ENCODE measurements at regions not wholly inside any gene's neighbourhood (a gene's known extent, or its start where the extent isn't known, plus 50 kb on each side); places are given as distances from the start of the nearest gene placed in this dataset.
"Not testable (repeated sequence)": the region's sequence is repeated elsewhere in the genome, so short reads cannot be mapped to it uniquely, and the experiment has no call there.

DNA sequence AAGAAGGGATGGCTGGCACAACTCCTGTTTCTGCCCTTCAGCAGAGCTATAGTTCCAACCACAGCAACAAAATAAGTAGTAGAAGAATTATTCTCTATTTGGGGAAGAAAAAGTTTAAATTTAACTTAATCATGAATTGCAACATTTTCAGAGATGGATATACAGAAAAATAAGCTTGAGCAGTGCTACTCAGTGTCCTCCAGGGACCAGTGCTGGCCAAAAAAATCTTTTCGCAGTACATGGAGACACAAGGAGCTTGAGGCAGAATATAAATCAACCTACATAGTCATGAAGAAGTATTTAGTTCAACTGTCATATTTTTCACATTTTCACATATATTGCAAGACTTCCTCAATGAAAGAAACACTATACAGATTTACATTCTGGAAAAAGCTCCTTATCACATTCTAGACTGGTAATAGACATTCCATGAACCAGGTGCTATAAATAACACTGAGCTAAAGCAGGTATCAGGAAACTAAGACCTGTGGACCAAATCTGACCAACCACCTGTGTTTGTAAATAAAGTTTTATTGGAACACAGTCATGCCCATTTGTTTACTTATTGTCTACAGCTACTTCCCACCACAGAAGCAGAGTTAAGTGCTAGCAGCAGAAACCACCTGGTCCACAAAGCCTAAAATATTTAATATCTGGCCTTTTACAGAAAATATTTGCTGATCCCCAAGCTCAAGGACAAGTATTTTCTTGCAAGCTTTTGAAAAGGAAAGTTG is 101.9 kb downstream of the RGS21 start:
- no peak for DNase-seq (ENCODE audit: low read depth)

DNA sequence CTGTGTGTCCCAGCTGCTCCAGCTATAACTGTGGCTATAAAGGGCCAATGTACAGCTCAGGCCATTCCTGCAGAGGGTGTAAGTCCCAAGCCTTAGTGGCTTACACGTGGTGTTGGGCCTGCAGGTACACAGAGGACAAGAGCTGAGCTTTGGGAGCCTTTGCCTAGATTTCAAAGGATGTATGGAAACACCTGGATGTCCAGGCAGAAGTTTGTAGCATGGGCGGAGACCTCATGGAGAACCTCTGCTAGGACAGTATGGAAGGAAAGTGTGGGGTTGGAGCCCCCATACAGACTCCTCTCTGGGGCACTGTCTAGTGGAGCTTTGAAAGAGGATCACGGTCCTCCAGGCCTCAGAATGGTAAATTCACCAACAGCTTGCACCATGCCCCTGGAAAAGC is 113.9 kb downstream of the RGS21 start:
- no peak for DNase-seq (ENCODE audit: low read depth)

DNA sequence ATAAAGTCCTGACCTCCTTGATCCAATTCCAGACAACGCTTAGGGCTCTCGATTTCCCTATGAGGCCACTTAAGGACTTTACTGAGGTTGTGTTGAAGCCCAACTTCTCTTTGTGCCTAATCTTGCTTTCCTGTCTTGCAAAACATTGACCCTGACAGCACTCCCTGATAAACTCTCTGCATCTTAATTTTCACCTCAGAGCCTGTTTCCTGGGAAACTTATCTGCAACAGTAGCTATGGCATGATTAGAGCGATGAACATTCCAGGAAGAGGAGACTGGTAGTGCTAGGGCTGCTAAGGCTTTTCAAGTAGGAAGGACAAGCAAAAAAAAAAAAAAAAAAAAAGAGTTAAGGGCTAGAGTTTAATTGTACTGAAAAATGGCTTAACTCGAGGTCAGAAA is 118.9 kb downstream of the RGS21 start:
- DNase-seq (ENCODE audit: low read depth): no peak

DNA sequence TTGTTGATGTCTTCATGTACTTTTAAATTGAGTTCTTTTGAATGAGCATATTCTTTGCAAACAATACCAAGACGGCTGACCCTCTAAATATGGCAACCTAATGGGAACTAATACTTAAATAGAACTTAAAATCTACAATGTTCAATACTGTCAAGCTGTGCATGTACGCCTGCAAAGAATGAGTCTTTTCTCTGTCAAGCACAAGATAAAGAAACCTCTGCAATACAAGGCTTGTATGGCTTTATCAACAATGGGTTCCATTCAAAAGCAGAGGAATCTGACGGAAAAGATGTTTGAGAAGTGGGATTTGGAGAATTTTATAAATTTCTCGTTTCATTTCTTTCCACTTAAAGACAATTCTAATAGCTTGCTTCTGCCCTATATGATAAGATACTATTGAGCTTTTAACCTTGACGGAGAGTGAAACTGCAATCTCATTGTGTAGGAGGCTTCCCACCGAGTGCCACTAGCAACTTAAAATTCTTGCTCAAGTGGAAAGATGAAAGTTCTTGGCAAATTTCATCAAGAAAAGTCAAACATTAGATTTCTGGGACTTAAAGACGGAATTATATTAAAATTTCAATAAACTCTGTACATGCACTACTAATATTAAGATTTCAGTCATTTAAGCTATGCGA is 119.8 kb downstream of the RGS21 start:
- DNase-seq (ENCODE audit: low read depth): no peak

DNA sequence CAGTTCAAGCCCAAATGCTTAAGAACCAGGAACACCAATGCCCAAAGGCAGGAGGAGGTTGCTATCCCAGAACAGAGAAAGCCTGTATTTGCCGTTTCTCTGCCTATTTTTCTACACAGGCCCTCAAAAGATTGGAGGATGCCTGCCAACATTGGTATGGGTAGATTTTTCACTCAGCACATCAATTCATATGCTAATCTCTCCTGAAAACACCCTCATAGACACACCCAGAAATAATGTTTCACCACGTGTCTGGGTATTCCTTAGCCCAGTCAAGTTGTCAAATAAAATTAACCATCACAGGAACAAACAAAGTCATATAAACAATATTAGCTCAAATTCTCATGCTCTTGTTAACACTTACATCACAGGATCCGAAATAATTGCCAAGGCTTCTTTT is 121.9 kb downstream of the RGS21 start:
- no peak for DNase-seq (ENCODE audit: low read depth)

DNA sequence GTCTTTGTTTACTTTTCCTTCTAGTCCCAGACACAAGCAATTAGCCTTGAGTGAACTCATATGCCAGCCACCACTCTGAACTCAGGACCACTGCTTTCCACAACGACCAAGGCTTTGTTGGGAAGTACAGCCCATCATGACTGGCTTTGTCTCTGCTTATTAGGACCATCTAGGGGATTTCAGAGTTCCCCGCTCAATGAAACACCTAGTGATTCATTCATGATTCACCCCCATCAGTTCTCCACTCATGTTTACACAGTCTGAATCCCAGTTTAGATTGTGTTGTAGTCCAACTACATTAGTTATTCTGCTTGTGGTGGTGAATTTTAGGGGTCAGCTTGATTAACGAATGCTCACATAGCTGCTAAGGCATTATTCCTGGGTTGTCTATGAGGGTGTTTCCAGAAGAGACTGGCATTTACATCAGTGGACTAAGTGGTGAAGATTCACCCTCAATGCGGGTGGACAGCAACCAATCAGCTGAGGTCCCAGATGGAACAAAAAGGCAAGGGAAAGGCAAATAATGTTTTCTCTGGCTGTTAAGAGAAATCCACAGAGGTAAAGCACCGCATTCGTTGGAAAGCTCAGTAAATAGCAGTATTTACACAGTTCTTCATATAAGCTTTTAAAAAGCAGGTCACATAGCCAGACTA is 122.7 kb downstream of the RGS21 start:
- no peak for DNase-seq (ENCODE audit: low read depth)

DNA sequence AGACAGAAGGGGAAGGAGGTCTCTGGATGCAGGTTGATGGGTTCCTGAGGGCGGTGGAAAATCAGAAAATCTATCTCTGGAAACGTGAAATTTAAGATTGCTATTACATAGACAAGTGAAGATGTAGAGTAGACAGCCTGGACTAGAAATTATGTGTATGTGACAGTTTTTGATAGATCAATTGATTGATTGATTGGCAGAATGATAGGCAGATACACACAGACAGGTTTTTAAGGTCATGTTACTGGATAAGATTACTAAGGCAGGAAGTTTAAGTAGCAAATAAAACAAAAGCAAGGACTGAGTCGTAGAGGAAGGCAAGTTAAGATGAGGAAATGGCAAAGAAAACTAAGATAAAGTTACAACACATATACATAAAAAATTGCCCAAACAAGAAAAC is 124.7 kb downstream of the RGS21 start:
- no peak for DNase-seq (ENCODE audit: low read depth)

DNA sequence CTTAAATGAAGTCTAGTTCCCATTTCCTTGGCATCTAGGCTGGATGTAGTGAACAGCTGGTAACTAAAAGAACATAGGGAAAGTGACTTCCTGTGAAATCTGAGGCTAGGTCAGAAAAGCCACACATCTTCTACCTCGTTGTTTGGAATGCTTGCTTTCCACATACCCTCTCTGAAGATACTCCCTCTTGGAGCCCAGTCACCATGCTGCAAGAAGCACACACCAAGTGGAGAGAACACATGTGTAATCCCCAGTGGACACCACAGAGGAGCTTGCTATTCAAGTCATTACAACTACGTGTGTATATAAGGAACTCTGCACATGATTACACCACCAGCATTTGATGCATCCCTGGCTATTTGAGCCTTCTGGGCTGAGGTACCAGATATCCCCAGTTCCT is 125.9 kb downstream of the RGS21 start:
- no peak for DNase-seq (ENCODE audit: low read depth)

DNA sequence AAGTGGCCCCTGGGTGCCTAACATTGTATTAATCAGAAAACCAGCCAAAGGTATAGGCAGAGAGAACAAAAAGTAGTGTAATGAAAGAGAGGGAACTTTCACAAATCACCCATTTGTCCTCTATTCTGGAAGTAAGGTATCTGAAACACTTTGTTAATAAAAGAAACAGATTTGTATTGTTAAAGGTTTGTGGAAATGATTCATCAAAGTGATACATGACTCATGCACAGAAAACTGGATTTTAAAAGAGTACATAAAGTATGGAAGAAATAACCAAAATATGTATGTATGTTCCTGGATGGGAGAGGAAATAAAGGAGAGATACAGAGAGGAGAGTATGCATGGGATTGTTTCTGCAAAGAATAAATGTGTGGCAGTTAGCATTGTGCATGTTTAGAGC is 126.8 kb downstream of the RGS21 start:
- no peak for DNase-seq (ENCODE audit: low read depth)

DNA sequence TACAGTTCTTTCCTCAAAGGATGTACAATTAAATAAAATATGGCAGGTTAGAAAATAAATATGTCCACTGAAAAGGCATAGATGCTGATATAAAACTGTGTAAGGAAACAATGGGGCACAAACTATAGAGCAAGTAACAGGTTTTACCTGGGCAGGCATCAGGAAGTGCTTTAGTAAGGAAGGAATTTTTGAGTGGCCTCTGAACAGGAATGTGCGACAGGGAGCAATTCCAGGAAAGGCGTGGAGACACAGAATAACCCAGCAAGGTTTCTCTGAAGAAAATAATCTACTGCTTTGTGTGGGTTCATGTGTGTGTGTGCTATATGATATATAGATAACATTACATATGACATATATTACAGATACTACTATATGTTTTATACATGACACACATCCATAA is 128.4 kb downstream of the RGS21 start:
- DNase-seq (ENCODE audit: low read depth): no peak

DNA sequence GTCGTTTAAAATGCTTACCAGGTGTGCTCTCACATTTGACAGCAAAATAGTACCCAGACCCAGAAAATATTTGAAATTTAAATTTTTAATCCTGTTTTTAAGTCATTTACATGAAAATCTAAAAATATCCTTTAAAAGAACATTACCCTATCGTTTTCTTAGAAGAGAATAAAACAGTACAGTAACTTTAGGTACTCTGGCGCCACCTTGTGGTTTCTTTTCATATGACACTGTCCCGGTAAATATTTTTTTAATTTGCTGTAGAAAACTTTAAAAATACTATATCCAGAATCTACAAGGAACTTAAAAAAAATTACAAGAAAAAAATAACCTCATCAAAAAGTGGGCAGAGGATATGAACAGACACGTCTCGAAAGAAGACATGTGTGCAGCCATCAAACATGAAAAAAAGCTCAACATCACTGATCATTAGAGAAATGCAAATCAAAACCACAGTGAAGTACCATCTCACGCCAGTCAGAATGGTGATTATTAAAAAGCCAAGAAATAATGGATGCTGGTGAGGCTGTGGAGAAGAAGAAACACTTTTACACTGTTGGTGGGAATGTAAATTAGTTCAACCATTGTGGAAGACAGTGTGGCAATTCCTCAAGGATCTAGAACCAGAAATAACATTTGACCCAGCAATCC is 129.2 kb downstream of the RGS21 start:
- DNase-seq (ENCODE audit: low read depth): peak; percentile 36

DNA sequence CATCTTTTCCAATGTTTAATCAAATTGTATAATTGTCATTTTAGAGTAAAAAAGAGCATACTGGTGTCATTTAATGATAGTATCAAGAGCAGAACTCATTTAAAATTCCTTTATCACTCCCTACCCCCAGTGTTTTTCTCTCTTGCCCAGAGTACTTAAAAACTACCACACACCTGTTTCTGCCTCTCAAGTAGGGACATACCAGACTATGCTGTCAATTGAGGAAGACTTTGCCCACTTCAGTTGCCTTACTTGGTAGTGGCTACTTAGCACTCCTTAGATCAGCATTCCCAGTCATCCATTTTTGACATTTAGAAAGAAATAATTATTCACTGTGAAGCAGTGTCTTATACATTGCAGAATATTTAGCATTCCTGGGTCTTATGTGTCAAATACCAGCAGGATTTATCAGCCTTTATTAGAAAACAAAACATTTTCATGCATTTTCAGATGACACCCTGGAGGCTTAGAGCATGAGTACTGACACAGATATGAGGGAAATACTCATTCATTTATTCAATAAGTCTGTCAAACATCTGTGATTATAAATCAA is 127.5 kb upstream of the RGS1 start:
- DNase-seq (ENCODE audit: low read depth): no peak

DNA sequence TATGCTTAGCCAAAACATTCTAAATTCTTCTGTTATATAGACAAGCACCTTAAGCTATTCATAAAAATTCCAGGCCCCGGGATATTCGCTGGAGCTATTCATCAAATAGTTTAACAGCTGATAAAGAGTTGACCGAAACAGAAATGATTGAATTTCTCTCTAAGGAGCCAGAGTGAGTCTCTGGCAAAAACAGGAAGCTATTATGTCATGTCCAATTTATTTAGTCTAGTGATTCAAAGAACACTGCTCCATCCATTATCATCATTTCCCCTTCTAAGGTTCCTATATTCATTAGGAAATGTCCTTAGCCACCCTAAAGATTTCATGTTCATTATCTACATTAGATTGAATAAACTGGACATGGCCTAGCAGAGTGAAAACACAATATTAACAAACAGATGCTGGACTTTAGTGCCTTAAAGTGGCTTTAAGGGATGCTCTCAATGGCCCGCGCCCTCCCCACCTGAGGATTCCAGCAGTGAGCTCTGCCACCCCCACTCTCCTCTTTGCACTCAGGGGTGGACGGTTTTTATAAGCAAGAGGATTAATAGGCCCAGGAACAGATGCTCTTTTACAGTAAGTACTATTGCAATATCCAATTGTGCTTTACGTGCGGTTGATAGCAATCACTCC is 122.1 kb upstream of the RGS1 start:
- no peak for DNase-seq (ENCODE audit: low read depth)

DNA sequence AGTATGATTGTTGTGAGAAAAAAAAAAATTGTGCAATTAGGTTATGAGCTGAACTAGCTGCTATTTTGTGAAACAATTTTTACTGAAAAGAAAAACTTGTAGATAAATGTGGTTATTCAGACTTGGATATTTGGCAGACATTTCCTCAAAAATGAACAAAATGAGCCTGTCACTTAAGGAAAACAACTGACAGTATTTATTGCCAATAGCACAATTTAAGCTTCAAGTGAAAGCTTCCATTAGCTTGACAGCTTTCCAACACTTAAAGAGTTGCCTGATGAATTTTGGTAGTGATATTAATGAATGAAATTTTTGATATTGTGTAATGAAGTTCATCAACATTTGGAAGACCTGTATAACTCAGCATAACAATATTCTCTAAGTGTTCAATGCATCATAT is 116.1 kb upstream of the RGS1 start:
- DNase-seq (ENCODE audit: low read depth): no peak

DNA sequence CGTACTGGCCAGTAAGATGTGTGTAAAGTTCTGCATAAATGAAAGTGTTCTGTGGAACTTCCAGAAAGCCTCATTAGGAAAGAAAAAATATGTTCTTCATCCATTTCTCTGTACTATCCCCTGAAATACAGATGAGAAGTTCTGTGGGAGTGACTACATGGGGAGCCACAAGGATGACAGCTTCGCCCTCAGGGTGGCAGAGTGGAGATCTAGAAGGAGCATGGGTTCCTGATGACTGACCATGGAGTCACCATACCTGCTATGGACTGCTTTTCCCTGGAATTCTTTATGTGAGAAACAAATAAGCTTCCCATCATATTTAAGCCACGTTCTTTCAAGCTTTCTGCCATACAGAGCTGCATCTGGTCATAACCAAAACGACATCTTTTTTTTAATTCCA is 113.9 kb upstream of the RGS1 start:
- DNase-seq (ENCODE audit: low read depth): no peak

DNA sequence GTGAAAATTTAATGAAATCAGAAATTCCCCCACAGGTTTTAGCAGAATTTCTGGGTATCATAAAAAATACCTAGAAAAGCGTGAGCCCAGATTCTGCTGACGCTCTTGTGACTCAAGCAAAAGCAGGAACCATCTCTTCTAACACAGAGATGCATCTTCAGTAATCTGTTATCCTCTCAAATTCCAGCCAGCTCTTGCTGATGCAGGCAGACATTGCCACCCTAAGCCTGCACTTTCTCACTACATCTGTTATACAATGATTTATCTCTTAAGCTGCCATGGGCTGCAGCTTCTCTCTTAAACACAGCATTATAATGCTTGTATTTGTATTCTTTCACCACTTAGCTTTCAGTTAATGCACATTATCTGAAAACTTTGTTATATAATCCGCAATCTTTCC is 113.0 kb upstream of the RGS1 start:
- DNase-seq (ENCODE audit: low read depth): no peak

DNA sequence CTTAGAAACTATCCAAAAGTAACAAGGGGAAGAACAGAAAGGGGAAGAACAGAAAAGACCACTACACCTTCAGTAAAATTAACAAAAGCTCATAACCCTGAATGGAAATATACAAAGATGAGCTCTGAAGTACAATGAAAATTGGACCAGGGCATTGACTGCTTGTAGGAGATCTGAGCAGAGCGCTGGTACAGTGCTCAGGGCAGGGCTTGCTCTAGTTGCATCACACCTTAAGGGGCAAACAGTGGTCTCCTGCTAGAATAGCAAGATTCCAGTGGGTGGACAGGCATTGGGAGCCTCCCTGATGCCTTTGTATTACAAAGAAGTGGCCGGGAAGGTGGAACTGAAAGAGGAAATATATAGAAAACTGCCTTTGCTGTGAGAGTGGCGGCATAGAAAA is 111.9 kb upstream of the RGS1 start:
- DNase-seq (ENCODE audit: low read depth): no peak

DNA sequence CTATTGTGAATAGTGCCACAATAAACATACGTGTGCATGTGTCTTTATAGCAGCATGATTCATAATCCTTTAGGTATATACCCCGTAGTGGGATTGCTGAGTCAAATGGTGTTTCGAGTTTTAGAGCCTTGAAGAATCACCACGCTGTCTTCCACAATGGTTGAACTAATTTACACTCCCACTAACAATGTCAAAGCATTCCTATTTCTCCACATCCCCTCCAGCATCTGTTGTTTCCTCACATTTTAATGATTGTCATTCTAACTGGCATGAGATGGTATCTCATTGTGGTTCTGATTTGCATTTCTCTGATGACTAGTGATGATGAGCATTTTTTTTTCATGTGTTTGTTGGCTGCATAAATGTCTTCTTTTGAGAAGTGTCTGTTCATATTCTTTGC is 110.4 kb upstream of the RGS1 start:
- DNase-seq (ENCODE audit: low read depth): not testable (repeated sequence)

DNA sequence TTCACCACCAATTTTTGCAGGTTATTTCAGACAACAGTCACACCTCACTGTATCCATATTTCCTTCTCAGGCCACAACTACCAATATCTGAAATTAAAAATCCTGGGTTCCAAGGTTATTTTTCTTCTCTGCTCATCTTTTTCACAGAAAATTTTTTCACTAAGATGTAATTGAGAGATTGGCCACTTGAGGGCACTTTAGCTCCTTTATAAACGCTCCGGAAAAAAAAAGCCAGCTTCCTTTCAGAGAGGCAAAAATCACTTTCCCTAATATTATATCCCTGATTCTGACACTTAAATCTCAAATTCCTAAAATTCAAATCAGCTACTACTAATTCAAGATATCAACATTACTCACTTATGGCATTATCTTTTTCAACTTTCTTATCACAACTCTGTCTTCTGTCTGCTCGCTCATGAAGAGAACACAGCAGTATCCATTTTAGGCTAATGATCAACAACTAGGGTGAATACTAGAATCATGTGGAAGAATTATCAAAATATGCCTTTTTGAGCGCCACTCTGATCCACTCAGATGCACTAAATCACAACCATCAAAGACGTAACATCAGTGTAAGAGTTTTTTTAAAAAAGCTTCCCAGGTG is 101.4 kb upstream of the RGS1 start:
- no peak for DNase-seq (ENCODE audit: low read depth)

DNA sequence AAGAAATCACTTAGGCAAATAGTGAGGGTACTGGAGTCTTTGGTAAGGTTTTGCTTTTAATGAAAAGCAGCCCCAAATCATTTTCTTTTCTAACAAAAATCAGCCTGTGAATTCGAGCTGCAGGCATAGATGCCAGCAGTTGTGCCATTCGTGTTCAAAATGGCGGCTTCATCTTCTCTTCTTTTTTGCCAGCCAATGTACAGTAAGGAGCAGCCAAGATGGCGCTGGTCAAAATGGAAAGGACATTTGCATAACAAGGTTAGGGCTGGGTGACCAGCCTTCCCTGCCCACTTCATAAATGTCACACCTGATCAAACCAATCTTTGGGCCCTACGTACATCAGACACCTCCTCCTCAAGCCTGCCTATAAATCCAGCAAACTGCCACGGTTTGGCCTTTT is 100.2 kb upstream of the RGS1 start:
- no peak for DNase-seq (ENCODE audit: low read depth)

DNA sequence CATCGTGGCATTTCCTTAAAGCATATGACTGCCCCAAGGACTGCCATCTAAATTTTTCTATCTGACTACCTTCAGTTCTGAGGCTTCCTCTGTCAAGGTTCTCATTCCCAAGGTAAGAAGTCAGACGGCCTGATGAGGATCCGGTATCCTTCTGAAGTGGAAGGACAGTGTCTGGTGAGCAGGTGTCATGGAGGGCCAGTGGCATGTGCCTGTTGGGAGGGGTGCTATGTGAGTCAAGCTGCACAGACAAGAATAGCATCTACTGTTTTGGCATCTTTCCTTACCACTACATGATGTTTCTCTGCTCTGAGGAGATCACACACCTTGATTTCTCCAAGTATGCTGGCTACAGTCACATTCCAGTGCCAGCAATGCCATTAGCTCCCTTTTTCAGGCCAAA is 99.6 kb upstream of the RGS1 start:
- no peak for DNase-seq (ENCODE audit: low read depth)

DNA sequence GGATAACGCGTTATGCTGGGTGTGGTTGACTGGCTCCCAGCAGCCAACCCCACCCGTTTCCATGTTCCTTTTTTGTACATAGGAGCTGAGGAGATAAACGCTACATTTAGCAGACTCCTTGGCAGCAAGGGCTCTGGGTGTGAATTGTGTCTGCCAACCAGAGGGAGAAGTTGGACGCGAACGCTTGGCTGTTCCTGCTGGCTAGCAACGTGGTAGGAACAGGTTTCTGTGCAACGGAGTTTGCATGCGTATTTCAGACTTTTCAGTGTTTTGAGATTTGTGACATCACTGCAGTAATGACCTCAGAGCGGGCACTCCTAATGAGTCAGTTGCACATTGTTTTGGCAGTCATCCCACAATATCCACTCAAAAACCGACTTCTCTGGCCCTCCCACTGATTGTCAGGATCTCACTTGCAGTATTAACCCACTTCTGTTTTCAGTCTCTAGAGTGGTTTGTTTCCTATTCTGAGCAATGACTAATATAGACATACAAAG is 98.7 kb upstream of the RGS1 start:
- no peak for DNase-seq (ENCODE audit: low read depth)
